ENCODE measurements at regions not wholly inside any gene's neighbourhood (a gene's known extent, or its start where the extent isn't known, plus 50 kb on each side); places are given as distances from the start of the nearest gene placed in this dataset.

DNA sequence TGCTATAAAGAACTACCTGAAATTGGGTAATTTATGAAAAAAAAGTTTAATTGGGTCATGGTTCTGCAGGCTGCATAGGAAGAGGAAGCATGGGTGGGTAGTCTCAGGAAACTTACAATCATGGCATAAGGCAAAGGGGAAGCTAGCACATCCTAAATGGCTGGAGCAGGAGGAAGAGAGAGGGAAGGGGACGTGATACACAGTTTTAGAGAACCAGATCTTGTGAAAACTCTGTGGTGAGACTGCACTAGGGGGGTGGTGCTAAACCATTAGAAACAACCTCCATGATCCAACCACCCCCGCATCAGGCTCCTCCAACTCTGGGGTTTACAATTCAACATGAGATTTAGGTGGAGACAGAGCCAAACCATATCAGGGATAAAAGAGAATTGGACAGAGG is 624.2 kb downstream of the PRR16 start:
- no peak for TF ChIP-seq POLR2AphosphoS5 (IDR thresholded peaks at IDR 0.05)
- TF ChIP-seq, protein P1, sequence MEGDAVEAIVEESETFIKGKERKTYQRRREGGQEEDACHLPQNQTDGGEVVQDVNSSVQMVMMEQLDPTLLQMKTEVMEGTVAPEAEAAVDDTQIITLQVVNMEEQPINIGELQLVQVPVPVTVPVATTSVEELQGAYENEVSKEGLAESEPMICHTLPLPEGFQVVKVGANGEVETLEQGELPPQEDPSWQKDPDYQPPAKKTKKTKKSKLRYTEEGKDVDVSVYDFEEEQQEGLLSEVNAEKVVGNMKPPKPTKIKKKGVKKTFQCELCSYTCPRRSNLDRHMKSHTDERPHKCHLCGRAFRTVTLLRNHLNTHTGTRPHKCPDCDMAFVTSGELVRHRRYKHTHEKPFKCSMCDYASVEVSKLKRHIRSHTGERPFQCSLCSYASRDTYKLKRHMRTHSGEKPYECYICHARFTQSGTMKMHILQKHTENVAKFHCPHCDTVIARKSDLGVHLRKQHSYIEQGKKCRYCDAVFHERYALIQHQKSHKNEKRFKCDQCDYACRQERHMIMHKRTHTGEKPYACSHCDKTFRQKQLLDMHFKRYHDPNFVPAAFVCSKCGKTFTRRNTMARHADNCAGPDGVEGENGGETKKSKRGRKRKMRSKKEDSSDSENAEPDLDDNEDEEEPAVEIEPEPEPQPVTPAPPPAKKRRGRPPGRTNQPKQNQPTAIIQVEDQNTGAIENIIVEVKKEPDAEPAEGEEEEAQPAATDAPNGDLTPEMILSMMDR (IDR thresholded peaks at IDR 0.05) = no peak
